ENCODE measurements at regions not wholly inside any gene's neighbourhood (a gene's known extent, or its start where the extent isn't known, plus 50 kb on each side); places are given as distances from the start of the nearest gene placed in this dataset.

DNA sequence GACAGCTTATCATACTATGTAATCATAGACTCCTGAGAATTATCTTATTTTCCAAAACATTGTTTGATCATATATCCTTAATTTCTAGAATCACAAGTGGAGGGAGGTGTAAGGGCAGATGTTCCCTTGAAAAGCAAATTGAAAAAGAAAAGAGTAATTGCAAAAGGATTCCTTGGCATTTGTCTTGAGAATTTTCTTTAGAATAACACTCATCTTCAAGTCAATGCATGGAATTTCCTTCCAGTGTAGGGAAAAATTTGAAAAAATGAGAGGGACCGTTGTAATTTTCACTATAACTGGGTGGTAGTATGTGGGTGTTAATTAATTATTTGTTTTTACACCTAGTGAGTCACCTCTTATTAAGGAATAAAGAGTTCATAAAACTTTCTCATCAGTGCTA lies 724.6 kb upstream of the ADAMTS5 start:
- TF ChIP-seq POLR2A (IDR thresholded peaks at IDR 0.05) (no peak), CTCF (IDR thresholded peaks at IDR 0.05) (no peak), POLR2AphosphoS5 (IDR thresholded peaks at IDR 0.05) (no peak)
